Kidney epithelial cell (primary cell): ENCODE measurements at regions not wholly inside any gene's neighbourhood (a gene's known extent, or its start where the extent isn't known, plus 50 kb on each side); places are given as distances from the start of the nearest gene placed in this dataset.

Source experiments
- DNase-seq: peaks from one replicate; pipeline ENCODE4 v3.0.0-alpha.2; 2010; ENCODE audit warnings: low read depth
- H3K27me3 ChIP-seq: 2 replicates; pipeline ENCODE4 v1.6.0; 2011; ENCODE audit warnings: low read length; ENCODE audit not compliant: control insufficient read depth, insufficient read depth
- H3K36me3 ChIP-seq: 2 replicates; pipeline ENCODE4 v1.5.1; 2011; ENCODE audit warnings: low read length; ENCODE audit not compliant: control insufficient read depth, insufficient read depth
- H3K4me3 ChIP-seq: 2 replicates; pipeline ENCODE4 v1.5.1; 2011; ENCODE audit warnings: low read depth, mild to moderate bottlenecking, control low read depth, low read length
- CTCF ChIP-seq: IDR thresholded peaks from 2 replicates; pipeline ENCODE4 v1.5.1; 2011; ENCODE audit warnings: mild to moderate bottlenecking, moderate library complexity, low read length, control low read depth, inconsistent platforms; ENCODE audit not compliant: insufficient read depth, poor library complexity, severe bottlenecking

GRCh38 chr18:55779691-55780585, 191.9 kb upstream of the TCF4 start:
- no peaks in the 10 kb centered on the region for H3K36me3 ChIP-seq
- no peak for DNase-seq
- no peak for TF ChIP-seq CTCF
- H3K27me3 ChIP-seq, result no peaks in the 10 kb centered on the region
- peak overlapping the region; percentile 56 for H3K4me3 ChIP-seq

GRCh38 chr18:55778788-55779690, 191.0 kb upstream of the TCF4 start:
- no peak for DNase-seq
- no peak for TF ChIP-seq CTCF
- Histone ChIP-seq H3K36me3 (no peaks in the 10 kb centered on the region), H3K4me3 (peak overlapping the region; percentile 56), H3K27me3 (no peaks in the 10 kb centered on the region)

- DNase-seq, result no peak
- no peaks in the 10 kb centered on the region for H3K36me3 ChIP-seq
- no peak for TF ChIP-seq CTCF
- H3K4me3 ChIP-seq, result no peak overlapping the region
- no peaks in the 10 kb centered on the region for H3K27me3 ChIP-seq
These were observed 189.8 kb upstream of the TCF4 start for GRCh38 chr18:55777666-55778304.

GRCh38 chr18:55775972-55776371, 188.0 kb upstream of the TCF4 start:
- no peaks in the 10 kb centered on the region for H3K36me3 ChIP-seq
- no peak for DNase-seq
- H3K27me3 ChIP-seq, result no peaks in the 10 kb centered on the region
- TF ChIP-seq CTCF, result peak; percentile 4
- no peak overlapping the region for H3K4me3 ChIP-seq

- DNase-seq, result no peak
- H3K4me3 ChIP-seq, result no peak overlapping the region
- no peak for TF ChIP-seq CTCF
- H3K36me3 ChIP-seq, result no peaks in the 10 kb centered on the region
- H3K27me3 ChIP-seq, result no peaks in the 10 kb centered on the region
These were observed 186.5 kb upstream of the TCF4 start for GRCh38 chr18:55774505-55774904.
